Neutrophil (primary cell): ENCODE measurements at regions not wholly inside any gene's neighbourhood (a gene's known extent, or its start where the extent isn't known, plus 50 kb on each side); places are given as distances from the start of the nearest gene placed in this dataset.
"Not testable (repeated sequence)": the region's sequence is repeated elsewhere in the genome, so short reads cannot be mapped to it uniquely, and the experiment has no call there.

ENCODE experiments used
- H3K27ac ChIP-seq: fragments of 200-600 bp; sonication (generic); 2 replicates; pipeline ENCODE4 v1.5.1; 2016; ENCODE audit warnings: mild to moderate bottlenecking, moderate library complexity
- H3K27me3 ChIP-seq: fragments of 200-600 bp; sonication (generic); 2 replicates; pipeline ENCODE4 v1.6.0; 2016; ENCODE audit warnings: mild to moderate bottlenecking
- H3K36me3 ChIP-seq: fragments of 200-600 bp; sonication (generic); 2 replicates; pipeline ENCODE4 v1.5.1; 2017
- H3K4me1 ChIP-seq, 2 experiments: fragments of 200-600 bp in 1 of 2; sonication (generic) in 1 of 2; 1 replicate in 1 of 2; 2 replicates in 1 of 2; pipeline versions ENCODE4 v1.5.1 to v1.6.1; 2013 to 2016; ENCODE audit warnings: low read depth in 1 of 2, low read length in 1 of 2, mild to moderate bottlenecking in 1 of 2, moderate library complexity in 1 of 2; ENCODE audit not compliant: control insufficient read depth in 1 of 2, insufficient read depth in 1 of 2
- H3K4me3 ChIP-seq, 2 experiments: fragments of 200-600 bp in 1 of 2; sonication (generic) in 1 of 2; 1 replicate in 1 of 2; 2 replicates in 1 of 2; pipeline ENCODE4 v1.5.1; 2013 to 2016; ENCODE audit warnings: low read depth in 1 of 2, low read length in 1 of 2, mild to moderate bottlenecking in 1 of 2, moderate library complexity in 1 of 2
- H3K9me3 ChIP-seq: fragments of 200-600 bp; sonication (generic); 2 replicates; pipeline ENCODE4 v1.5.1; 2016
- TF ChIP-seq, protein P1 (sequence below): fragments of 200-600 bp; sonication (generic); IDR thresholded peaks from 2 replicates; pipeline ENCODE4 v1.5.1; 2016; ENCODE audit warnings: antibody characterized with exemption

DNA sequence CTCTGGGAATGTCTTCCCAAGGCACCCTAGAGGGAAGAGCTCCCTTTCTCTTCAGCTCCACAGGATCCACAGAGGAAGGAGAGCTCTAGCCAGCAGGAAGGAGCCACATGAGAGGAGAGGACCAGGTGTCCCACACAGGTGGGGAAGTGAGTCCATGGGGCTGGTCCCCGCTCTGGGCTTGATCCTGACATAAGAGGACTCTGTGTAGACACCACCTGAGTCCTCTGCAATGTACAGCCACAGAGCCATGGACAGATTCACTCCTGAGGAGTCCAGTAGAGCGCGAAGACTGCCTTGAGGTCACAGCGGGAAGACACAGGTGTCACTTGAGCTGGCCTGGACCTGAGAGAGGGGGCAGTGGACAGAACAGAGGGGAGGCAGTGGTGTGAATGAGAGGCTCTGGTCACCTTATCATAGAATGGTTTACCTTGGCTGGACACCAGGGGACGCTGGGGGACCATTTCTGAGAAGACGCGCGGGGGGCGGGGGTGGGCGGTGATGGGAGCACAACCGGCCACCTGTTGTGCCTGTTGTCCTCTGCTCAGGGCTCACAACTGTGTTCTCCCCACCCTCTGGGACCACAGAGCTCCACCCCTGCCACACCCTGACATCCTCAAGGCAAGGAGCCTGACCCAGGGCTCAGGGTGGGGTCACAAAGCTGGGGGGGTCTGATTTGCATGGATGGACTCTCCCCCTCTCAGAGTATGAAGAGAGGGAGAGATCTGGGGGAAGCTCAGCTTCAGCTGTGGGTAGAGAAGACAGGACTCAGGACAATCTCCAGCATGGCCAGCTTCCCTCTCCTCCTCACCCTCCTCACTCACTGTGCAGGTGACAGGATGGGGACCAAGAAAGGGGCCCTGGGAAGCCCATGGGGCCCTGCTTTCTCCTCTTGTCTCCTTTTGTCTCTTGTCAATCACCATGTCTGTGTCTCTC, 128.2 kb downstream of the ZNF280B start:
- H3K36me3 ChIP-seq, result no peaks in the 10 kb centered on the region
- no peaks in the 10 kb centered on the region for H3K9me3 ChIP-seq
- H3K4me1 ChIP-seq, result no peaks in the 10 kb centered on the region
- H3K27ac ChIP-seq, result no peak overlapping the region
- no peak overlapping the region for H3K4me3 ChIP-seq
- peaks cover 46% of the 10 kb centered on the region for H3K27me3 ChIP-seq
- TF ChIP-seq, protein P1, sequence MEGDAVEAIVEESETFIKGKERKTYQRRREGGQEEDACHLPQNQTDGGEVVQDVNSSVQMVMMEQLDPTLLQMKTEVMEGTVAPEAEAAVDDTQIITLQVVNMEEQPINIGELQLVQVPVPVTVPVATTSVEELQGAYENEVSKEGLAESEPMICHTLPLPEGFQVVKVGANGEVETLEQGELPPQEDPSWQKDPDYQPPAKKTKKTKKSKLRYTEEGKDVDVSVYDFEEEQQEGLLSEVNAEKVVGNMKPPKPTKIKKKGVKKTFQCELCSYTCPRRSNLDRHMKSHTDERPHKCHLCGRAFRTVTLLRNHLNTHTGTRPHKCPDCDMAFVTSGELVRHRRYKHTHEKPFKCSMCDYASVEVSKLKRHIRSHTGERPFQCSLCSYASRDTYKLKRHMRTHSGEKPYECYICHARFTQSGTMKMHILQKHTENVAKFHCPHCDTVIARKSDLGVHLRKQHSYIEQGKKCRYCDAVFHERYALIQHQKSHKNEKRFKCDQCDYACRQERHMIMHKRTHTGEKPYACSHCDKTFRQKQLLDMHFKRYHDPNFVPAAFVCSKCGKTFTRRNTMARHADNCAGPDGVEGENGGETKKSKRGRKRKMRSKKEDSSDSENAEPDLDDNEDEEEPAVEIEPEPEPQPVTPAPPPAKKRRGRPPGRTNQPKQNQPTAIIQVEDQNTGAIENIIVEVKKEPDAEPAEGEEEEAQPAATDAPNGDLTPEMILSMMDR, result no peak

GRCh38 chr22:22381292-22381691, 127.2 kb downstream of the ZNF280B start:
- not testable (repeated sequence) for H3K4me1 ChIP-seq, H3K36me3 ChIP-seq, H3K4me3 ChIP-seq, H3K27ac ChIP-seq, H3K9me3 ChIP-seq
- peaks cover 52% of the 10 kb centered on the region for H3K27me3 ChIP-seq

GRCh38 chr22:22384267-22384666, 124.3 kb downstream of the ZNF280B start:
- H3K4me1 ChIP-seq, result no peaks in the 10 kb centered on the region
- no peak overlapping the region for H3K4me3 ChIP-seq
- no peaks in the 10 kb centered on the region for H3K9me3 ChIP-seq
- H3K36me3 ChIP-seq, result no peaks in the 10 kb centered on the region
- peaks cover 62% of the 10 kb centered on the region for H3K27me3 ChIP-seq
- TF ChIP-seq, protein P1, result no peak
- H3K27ac ChIP-seq, result no peak overlapping the region

DNA sequence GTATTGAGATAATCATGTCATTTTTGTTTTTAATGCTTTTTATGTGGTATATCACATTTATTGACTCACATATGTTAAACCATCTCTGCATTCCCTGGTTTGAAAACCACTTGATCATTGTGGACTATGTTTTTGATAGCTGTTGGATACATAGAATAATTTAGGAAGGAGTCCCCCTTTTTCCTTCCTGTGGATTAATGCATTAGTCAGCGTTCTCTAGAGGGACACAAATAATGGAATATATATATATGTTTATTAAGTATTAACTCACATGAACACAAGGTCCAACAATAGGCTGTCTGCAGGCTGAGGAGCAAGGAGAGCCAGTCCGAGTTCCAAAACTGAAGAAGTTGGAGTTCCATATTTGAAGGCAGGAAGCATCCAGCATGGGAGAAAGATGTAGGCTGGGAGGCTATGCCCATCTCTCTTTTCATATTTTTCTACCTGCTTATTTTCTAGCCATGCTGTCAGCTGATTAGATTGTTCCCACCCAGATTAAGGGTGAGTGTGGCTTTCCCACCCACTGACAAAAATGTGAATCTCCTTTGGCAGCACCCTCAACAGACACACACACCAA, 123.8 kb downstream of the ZNF280B start:
- no peak overlapping the region for H3K4me3 ChIP-seq
- H3K36me3 ChIP-seq, result no peaks in the 10 kb centered on the region
- TF ChIP-seq, protein P1, result no peak
- no peaks in the 10 kb centered on the region for H3K9me3 ChIP-seq
- H3K4me1 ChIP-seq, result no peaks in the 10 kb centered on the region
- H3K27me3 ChIP-seq, result peaks cover 62% of the 10 kb centered on the region
- H3K27ac ChIP-seq, result no peak overlapping the region

- H3K27me3 ChIP-seq, result peaks cover 50% of the 10 kb centered on the region
- H3K9me3 ChIP-seq, result no peaks in the 10 kb centered on the region
- no peak overlapping the region for H3K27ac ChIP-seq
- TF ChIP-seq, protein P1, result no peak
- H3K4me3 ChIP-seq, result no peak overlapping the region
- no peaks in the 10 kb centered on the region for H3K4me1 ChIP-seq
- no peaks in the 10 kb centered on the region for H3K36me3 ChIP-seq
Measured at GRCh38 chr22:22386602-22387385, 121.7 kb downstream of the ZNF280B start.

DNA sequence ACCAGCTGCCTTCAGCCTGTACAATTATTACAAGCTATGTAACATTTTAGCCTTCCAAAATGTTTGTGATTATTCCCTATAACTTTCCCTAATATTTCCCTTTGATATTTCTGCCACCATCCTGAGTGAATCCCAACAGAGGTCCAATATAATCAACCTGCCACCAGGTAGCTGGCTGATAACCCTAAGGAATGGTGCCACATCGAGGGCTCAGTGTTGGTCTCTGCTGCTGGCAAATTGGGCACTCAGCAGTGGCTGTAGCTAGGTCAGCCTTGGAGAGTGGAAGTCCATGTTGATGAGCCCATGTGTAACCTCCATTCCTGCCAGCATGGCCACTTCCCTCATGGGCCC, 121.2 kb downstream of the ZNF280B start:
- Histone ChIP-seq H3K27me3 (peaks cover 47% of the 10 kb centered on the region), H3K4me1 (no peaks in the 10 kb centered on the region), H3K36me3 (no peaks in the 10 kb centered on the region), H3K27ac (no peak overlapping the region), H3K4me3 (no peak overlapping the region), H3K9me3 (no peaks in the 10 kb centered on the region)
- TF ChIP-seq, protein P1, result no peak
